NCI-H2196 treated with DMSO at 0.1 percent for 48 hours (cell line): ENCODE measurements at regions not wholly inside any gene's neighbourhood (a gene's known extent, or its start where the extent isn't known, plus 50 kb on each side); places are given as distances from the start of the nearest gene placed in this dataset.

Experiments
- DNase-seq: peaks from one replicate; lab custom pipeline; 2025; ENCODE audit not compliant: unreplicated experiment; lab: John Stamatoyannopoulos, UW

GRCh38 chr16:85306793-85307551 lies 194.7 kb upstream of the CIBAR2 start:
- no peak for DNase-seq

GRCh38 chr16:85307552-85308364 lies 195.5 kb upstream of the CIBAR2 start:
- DNase-seq = no peak

- no peak for DNase-seq
These were observed 196.6 kb upstream of the CIBAR2 start for GRCh38 chr16:85308611-85309540.

- no peak for DNase-seq
These were observed 197.7 kb upstream of the CIBAR2 start for GRCh38 chr16:85309656-85310587.

- no peak for DNase-seq
These were observed 198.8 kb upstream of the CIBAR2 start for GRCh38 chr16:85310868-85311585.

- DNase-seq = no peak
These were observed 199.5 kb upstream of the CIBAR2 start for GRCh38 chr16:85311741-85312140.

- DNase-seq = no peak
These were observed 199.9 kb upstream of the CIBAR2 start for GRCh38 chr16:85312174-85312573.

- DNase-seq = no peak
These were observed 200.6 kb upstream of the CIBAR2 start for GRCh38 chr16:85312642-85313525.

- no peak for DNase-seq
These were observed 201.4 kb upstream of the CIBAR2 start for GRCh38 chr16:85313526-85314301.

- no peak for DNase-seq
These were observed 202.3 kb upstream of the CIBAR2 start for GRCh38 chr16:85314512-85314971.

GRCh38 chr16:85315866-85316265 lies 203.6 kb upstream of the CIBAR2 start:
- no peak for DNase-seq

- peak; percentile 32 for DNase-seq
These were observed 204.1 kb upstream of the CIBAR2 start for GRCh38 chr16:85316321-85316919.

- no peak for DNase-seq
These were observed 204.7 kb upstream of the CIBAR2 start for GRCh38 chr16:85316944-85317343.

- DNase-seq = no peak
These were observed 205.4 kb upstream of the CIBAR2 start for GRCh38 chr16:85317704-85318103.

- no peak for DNase-seq
These were observed 207.1 kb upstream of the CIBAR2 start for GRCh38 chr16:85319208-85319983.

GRCh38 chr16:85319984-85320440 lies 207.7 kb upstream of the CIBAR2 start:
- no peak for DNase-seq
